K562 (cell line): ENCODE measurements at regions not wholly inside any gene's neighbourhood (a gene's known extent, or its start where the extent isn't known, plus 50 kb on each side); places are given as distances from the start of the nearest gene placed in this dataset.
"Not testable (repeated sequence)": the region's sequence is repeated elsewhere in the genome, so short reads cannot be mapped to it uniquely, and the experiment has no call there.

Experiments
- ATAC-seq: fragments of 200-7000 bp; cut with Tn5 transposase; 3 replicates; pipeline ENCODE4 v1.9.1; 2020; ENCODE audit warnings: moderate library complexity
- BruUV-seq: library from RNA; stranded (reverse); fragments of 400-500 nt; replicated peaks from 2 replicates; lab custom pipeline; 2021; lab: Mats Ljungman, UMichigan
- CTCF ChIA-PET: fragments of 300-600 bp; formaldehyde crosslinking; extraction: SDS; loops from one replicate; lab custom pipeline; 2021; ENCODE audit warnings: low intra/inter-chr PET ratio; lab: Yijun Ruan, JAX
- POLR2A ChIA-PET: fragments of 300-600, 350-650 bp; sonication (Branson Sonifier 250); formaldehyde crosslinking; extraction: SDS; loops from one replicate; lab custom pipeline; 2021; ENCODE audit warnings: antibody characterized with exemption, inconsistent platforms; lab: Yijun Ruan, JAX
- DNase-seq, 4 experiments: peaks; one replicate each; pipeline versions ENCODE4 v3.0.0 to v3.0.0-alpha.2; 2011 to 2018; ENCODE audit warnings: low spot score in 3 of 4, mixed read lengths in 3 of 4; ENCODE audit errors: extremely low read depth in 1 of 4
- FAIRE-seq: peaks from 2 replicates; lab custom pipeline; 2011; peaks lifted over from hg19 to GRCh38; lab: Jason Lieb, UNC
- H2AFZ ChIP-seq: 2 replicates; pipeline ENCODE4 v1.6.0; 2011; ENCODE audit warnings: low read depth, low read length, control low read depth, inconsistent platforms
- H3K27ac ChIP-seq: fragments of 200-600 bp; 3 replicates; pipeline ENCODE4 v1.8.0; 2011; ENCODE audit warnings: low read depth, mild to moderate bottlenecking, control low read depth, inconsistent platforms, low read length, moderate library complexity, mixed read lengths; ENCODE audit errors: extremely low read depth
- H3K27me3 ChIP-seq, 2 experiments: fragments of 300-600 bp in 1 of 2; 2 replicates in 1 of 2; 3 replicates in 1 of 2; pipeline versions ENCODE4 v1.6.0 to v1.8.0; 2011; ENCODE audit warnings: inconsistent platforms in 2 of 2, low read length in 2 of 2, mild to moderate bottlenecking in 1 of 2, mixed read lengths in 1 of 2, moderate library complexity in 1 of 2; ENCODE audit not compliant: control insufficient read depth in 2 of 2, insufficient read depth in 2 of 2
- H3K36me3 ChIP-seq: fragments of 300-600 bp; 3 replicates; pipeline ENCODE4 v1.8.0; 2011; ENCODE audit warnings: mild to moderate bottlenecking, low read length, inconsistent platforms; ENCODE audit not compliant: control insufficient read depth, insufficient read depth
- H3K4me1 ChIP-seq, 2 experiments: fragments of 200-600 bp in 1 of 2; replicated peaks in 1 of 2; 2 replicates in 1 of 2; 3 replicates in 1 of 2; pipeline versions ENCODE4 v1.5.1 to v1.8.0; 2011; ENCODE audit warnings: inconsistent platforms in 2 of 2, low read length in 2 of 2, mild to moderate bottlenecking in 1 of 2, mixed read lengths in 1 of 2, moderate library complexity in 1 of 2; ENCODE audit not compliant: control insufficient read depth in 2 of 2, insufficient read depth in 2 of 2
- H3K4me2 ChIP-seq: 2 replicates; pipeline ENCODE4 v1.6.1; 2011; ENCODE audit warnings: low read length, control low read depth, inconsistent platforms, mixed read lengths; ENCODE audit not compliant: insufficient read depth
- H3K4me3 ChIP-seq: fragments of 200-600 bp; sonication (generic), shearing (Covaris generic); 2 replicates; pipeline ENCODE4 v1.5.1; 2016; ENCODE audit warnings: control low read depth, inconsistent platforms
- H3K79me2 ChIP-seq: fragments of 200-600 bp; 3 replicates; pipeline ENCODE4 v1.8.0; 2011; ENCODE audit warnings: low read length, inconsistent platforms; ENCODE audit not compliant: control insufficient read depth, insufficient read depth
- H3K9ac ChIP-seq, 2 experiments: 2 replicates each; pipeline versions ENCODE4 v1.6.0 to v1.6.1; 2011; ENCODE audit warnings: low read depth in 2 of 2, low read length in 2 of 2, control low read depth in 1 of 2, inconsistent platforms in 1 of 2, mild to moderate bottlenecking in 1 of 2, mixed read lengths in 1 of 2; ENCODE audit not compliant: insufficient read depth in 1 of 2
- H3K9me1 ChIP-seq: one replicate; pipeline ENCODE4 v1.6.0; 2011; ENCODE audit warnings: inconsistent platforms, mild to moderate bottlenecking, low read length, moderate library complexity; ENCODE audit not compliant: control insufficient read depth, insufficient read depth
- H3K9me3 ChIP-seq: replicated peaks from 2 replicates; pipeline ENCODE4 v1.5.1; 2011; ENCODE audit warnings: low read depth, low read length, inconsistent platforms; ENCODE audit not compliant: control insufficient read depth, insufficient read depth
- H4K20me1 ChIP-seq: replicated peaks from 2 replicates; pipeline ENCODE4 v1.6.1; 2011; ENCODE audit warnings: low read length, inconsistent platforms, mixed read lengths; ENCODE audit not compliant: control insufficient read depth, insufficient read depth
- CHAMP1 ChIP-seq: fragments of 450-650 bp; IDR thresholded peaks from 2 replicates; pipeline ENCODE4 v1.6.1; 2016; ENCODE audit warnings: mild to moderate bottlenecking
- DLX4 ChIP-seq: fragments of 250-450 bp; sonication (Bioruptor Pico); IDR thresholded peaks from 2 replicates; pipeline ENCODE4 v1.6.1; 2021; ENCODE audit warnings: mild to moderate bottlenecking
- FOS ChIP-seq: IDR thresholded peaks from 3 replicates; pipeline ENCODE4 v1.6.1; 2011; ENCODE audit not compliant: insufficient read length; ENCODE audit errors: extremely low read depth
- FOXM1 ChIP-seq, 2 experiments: fragments of 450-650 bp in 1 of 2; sonication (generic) in 1 of 2; formaldehyde crosslinking in 1 of 2; IDR thresholded peaks; 2 replicates each; pipeline versions ENCODE4 v1.6.1 to v1.9.0; 2017 to 2022; ENCODE audit warnings: low read depth in 2 of 2, mild to moderate bottlenecking in 2 of 2, missing genetic modification reagents in 1 of 2, moderate library complexity in 1 of 2
- HDAC2 ChIP-seq: fragments of 450-650 bp; IDR thresholded peaks from 2 replicates; pipeline ENCODE4 v1.6.1; 2016; ENCODE audit warnings: mild to moderate bottlenecking
- SAFB ChIP-seq: fragments of 200-400 bp; formaldehyde crosslinking; IDR thresholded peaks from 2 replicates; pipeline ENCODE4 v1.6.1; 2017; ENCODE audit warnings: low read depth, low read length, borderline replicate concordance
- SMAD4 ChIP-seq: fragments of 250-450 bp; sonication (Bioruptor Pico); conservative IDR thresholded peaks from 2 replicates; pipeline ENCODE4 v1.8.0; 2021; ENCODE audit warnings: inconsistent platforms, mild to moderate bottlenecking, moderate library complexity
- SNIP1 ChIP-seq: fragments of 450-650 bp; IDR thresholded peaks from 2 replicates; pipeline ENCODE4 v1.7.1; 2017; ENCODE audit warnings: low read depth, mild to moderate bottlenecking
- ZNF12 ChIP-seq: sonication (generic); formaldehyde crosslinking; IDR thresholded peaks from 2 replicates; pipeline ENCODE4 v1.4.0; 2020; ENCODE audit warnings: mild to moderate bottlenecking, missing genetic modification reagents
- WGBS: fragments of 100-300 bp; shearing (Covaris generic); methylation state at CpG from one replicate; pipeline ENCODE4 v1.1.6; 2016; ENCODE audit warnings: low coverage, mixed read lengths; ENCODE audit not compliant: insufficient coverage; ENCODE audit errors: missing lambda C conversion rate; 5-methylcytosine and 5-hydroxymethylcytosine counted together
- in situ Hi-C: fragments of 300-500 bp; cut with MboI; formaldehyde crosslinking; loops from 4 replicates; pipeline ENCODE4 v1.15.0; 2018; ENCODE audit warnings: inconsistent platforms, mixed read lengths
- intact Hi-C: fragments of 100-400 bp; cut with micrococcal nuclease; formaldehyde crosslinking; loops from 2 replicates; pipeline ENCODE4 v1.14.2; 2022
- TF ChIP-seq, protein P1 (sequence below): fragments of 450-650 bp; formaldehyde crosslinking; conservative IDR thresholded peaks from 2 replicates; pipeline ENCODE4 v1.4.0; 2022; ENCODE audit warnings: mild to moderate bottlenecking, missing genetic modification characterization

- H3K4me1 ChIP-seq, H3K4me3 ChIP-seq, H3K9me1 ChIP-seq, H4K20me1 ChIP-seq, in situ Hi-C loops, H2AFZ ChIP-seq, H3K4me2 ChIP-seq, FAIRE-seq, H3K27me3 ChIP-seq, H3K9ac ChIP-seq, intact Hi-C loops, H3K27ac ChIP-seq, BruUV-seq, H3K9me3 ChIP-seq, H3K36me3 ChIP-seq, CTCF ChIA-PET, DNase-seq, POLR2A ChIA-PET, H3K79me2 ChIP-seq, ATAC-seq: not testable (repeated sequence)
- 0% methylated on average over 7 of the region's 7 CpGs for WGBS
These were observed 198.9 kb downstream of the ANKRD30B start for GRCh38 chr18:14946741-14947470.

DNA sequence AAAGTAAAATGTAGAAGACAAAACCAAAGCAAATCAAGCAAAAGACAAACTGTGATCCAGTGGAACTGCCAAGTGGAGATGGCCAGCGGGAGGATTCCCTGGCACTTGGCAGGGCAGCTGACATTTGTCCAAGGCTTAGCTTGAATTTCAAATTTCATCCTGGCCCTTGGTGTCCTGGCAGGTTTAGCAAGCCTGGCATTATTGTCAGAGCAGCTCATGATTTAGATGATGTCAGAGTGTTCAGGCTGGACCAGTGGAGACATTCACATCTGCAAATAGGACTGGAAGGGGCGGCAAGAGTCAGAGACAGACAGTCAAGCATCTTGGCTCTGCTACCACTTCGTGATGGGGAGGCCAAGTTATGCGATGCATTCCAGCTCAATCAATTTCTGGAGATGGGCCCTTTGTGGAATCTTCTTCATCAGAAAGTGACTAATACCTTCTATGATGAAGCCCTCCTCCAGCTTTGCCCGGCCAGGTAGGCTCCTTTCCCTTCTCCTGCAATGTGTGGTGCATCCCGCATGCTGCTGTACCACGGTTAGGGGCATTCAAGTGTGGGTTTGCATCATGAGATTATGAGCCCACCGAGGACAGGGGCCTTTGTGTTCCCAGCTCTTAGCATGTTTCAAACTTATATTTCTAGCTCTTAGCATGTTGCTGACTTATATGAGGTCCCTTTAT, 199.7 kb downstream of the ANKRD30B start:
- 0% methylated on average over 8 of the region's 8 CpGs for WGBS
- Histone ChIP-seq H3K36me3 (no peaks in the 10 kb centered on the region), H4K20me1 (no peaks in the 10 kb centered on the region), H3K27ac (no peak overlapping the region), H3K4me2 (no peak overlapping the region), H2AFZ (no peak overlapping the region), H3K4me3 (no peak overlapping the region), H3K79me2 (no peaks in the 10 kb centered on the region), H3K27me3 (no peaks in the 10 kb centered on the region), H3K9me1 (no peaks in the 10 kb centered on the region), H3K9me3 (no peaks in the 10 kb centered on the region), H3K9ac (no peak overlapping the region), H3K4me1 (no peaks in the 10 kb centered on the region)
- DNase-seq = no peak
- FAIRE-seq = no peak
- no peak for ATAC-seq
- in situ Hi-C loops = no loop called here
- intact Hi-C loops = no loop called here
- POLR2A ChIA-PET = interaction anchor here (0.7 kb wide), 1 partner anchor 21 kb away, joined by 3 read pairs; no protein-coding TSS in a partner anchor
- no TSS peak for BruUV-seq
- CTCF ChIA-PET = no interaction called here
- TF ChIP-seq HDAC2 (no peak), SMAD4 (no peak), SAFB (no peak), DLX4 (CRISPR knock-in tag) (no peak), SNIP1 (no peak), FOS (no peak), ZNF12 (CRISPR knock-in tag) (no peak), CHAMP1 (no peak), FOXM1 (IDR thresholded peaks at IDR 0.05; ENCODE audit: low read depth) (no peak), FOXM1 (CRISPR knock-in tag; IDR thresholded peaks at IDR 0.05; ENCODE audit: low read depth) (no peak)
- TF ChIP-seq, protein P1, sequence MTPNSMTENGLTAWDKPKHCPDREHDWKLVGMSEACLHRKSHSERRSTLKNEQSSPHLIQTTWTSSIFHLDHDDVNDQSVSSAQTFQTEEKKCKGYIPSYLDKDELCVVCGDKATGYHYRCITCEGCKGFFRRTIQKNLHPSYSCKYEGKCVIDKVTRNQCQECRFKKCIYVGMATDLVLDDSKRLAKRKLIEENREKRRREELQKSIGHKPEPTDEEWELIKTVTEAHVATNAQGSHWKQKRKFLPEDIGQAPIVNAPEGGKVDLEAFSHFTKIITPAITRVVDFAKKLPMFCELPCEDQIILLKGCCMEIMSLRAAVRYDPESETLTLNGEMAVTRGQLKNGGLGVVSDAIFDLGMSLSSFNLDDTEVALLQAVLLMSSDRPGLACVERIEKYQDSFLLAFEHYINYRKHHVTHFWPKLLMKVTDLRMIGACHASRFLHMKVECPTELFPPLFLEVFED (CRISPR knock-in tag) = no peak
